Ovary (tissue), 3 donors: ENCODE measurements at regions not wholly inside any gene's neighbourhood (a gene's known extent, or its start where the extent isn't known, plus 50 kb on each side); places are given as distances from the start of the nearest gene placed in this dataset.

Source experiments
- EP300 ChIP-seq: sonication (generic); formaldehyde crosslinking; IDR thresholded peaks from one replicate; pipeline ENCODE4 v1.6.1; 2017; ENCODE audit warnings: antibody characterized with exemption
- POLR2A ChIP-seq: fragments of 450-650 bp; IDR thresholded peaks from one replicate; pipeline ENCODE4 v1.6.1; 2017; ENCODE audit warnings: antibody characterized with exemption, mild to moderate bottlenecking, moderate library complexity
- TF ChIP-seq, protein P1 (sequence below), 3 donors: fragments of 450-650 bp in 2 of 3; fragments of 200-600 bp in 1 of 3; IDR thresholded peaks; one replicate each; pipeline versions ENCODE4 v1.5.1 to v1.8.0; 2016 to 2022; ENCODE audit warnings: antibody characterized with exemption in 3 of 3, mild to moderate bottlenecking in 1 of 3
- donor health status: DM: no; HTN: no; CAD: no.

DNA sequence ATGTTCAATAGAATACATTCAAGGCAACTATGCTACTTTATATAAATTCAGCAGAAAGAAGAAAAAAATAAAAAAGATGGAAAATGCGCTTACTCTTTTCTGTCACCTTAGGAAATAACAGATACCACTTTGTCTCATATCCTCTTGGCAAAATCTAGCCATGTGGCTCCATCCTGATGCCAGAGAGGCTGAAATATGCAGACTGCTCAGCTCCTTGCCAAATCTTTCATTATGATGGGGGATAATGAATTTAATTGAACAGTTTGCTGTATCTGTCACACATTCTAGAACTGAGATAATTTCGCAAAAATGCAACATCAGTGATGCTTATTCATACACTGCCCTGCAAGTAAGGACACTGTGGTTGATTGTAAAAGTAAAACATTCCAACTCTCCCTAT lies 1081.5 kb downstream of the PLOD2 start:
- TF ChIP-seq, protein P1, sequence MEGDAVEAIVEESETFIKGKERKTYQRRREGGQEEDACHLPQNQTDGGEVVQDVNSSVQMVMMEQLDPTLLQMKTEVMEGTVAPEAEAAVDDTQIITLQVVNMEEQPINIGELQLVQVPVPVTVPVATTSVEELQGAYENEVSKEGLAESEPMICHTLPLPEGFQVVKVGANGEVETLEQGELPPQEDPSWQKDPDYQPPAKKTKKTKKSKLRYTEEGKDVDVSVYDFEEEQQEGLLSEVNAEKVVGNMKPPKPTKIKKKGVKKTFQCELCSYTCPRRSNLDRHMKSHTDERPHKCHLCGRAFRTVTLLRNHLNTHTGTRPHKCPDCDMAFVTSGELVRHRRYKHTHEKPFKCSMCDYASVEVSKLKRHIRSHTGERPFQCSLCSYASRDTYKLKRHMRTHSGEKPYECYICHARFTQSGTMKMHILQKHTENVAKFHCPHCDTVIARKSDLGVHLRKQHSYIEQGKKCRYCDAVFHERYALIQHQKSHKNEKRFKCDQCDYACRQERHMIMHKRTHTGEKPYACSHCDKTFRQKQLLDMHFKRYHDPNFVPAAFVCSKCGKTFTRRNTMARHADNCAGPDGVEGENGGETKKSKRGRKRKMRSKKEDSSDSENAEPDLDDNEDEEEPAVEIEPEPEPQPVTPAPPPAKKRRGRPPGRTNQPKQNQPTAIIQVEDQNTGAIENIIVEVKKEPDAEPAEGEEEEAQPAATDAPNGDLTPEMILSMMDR (IDR thresholded peaks at IDR 0.05): no peak
- TF ChIP-seq POLR2A (no peak), EP300 (no peak)
